ENCODE measurements at regions not wholly inside any gene's neighbourhood (a gene's known extent, or its start where the extent isn't known, plus 50 kb on each side); places are given as distances from the start of the nearest gene placed in this dataset.

DNA sequence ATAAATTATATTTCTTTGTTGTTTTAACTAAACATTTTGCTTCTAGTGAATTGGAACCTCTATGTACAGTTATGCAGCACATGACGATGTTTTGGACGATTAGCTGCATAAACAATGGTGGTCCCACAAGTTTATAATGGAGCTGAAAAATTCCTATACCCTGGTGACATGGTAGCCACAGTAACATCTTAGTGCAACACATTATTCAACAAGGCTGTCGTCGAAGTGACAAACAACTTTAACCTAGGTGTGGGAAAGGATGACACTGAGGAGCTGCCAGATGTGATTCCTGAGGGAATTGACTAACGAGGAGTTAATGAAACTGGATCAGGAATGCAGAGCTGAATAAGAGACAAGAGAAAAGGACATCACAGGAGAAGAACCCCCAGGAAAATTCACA lies 588.9 kb upstream of the EPHA6 start:
- no peak for DNase-seq (ENCODE audit: low spot score)
- no peak for ATAC-seq (ENCODE audit: low FRiP score)

GRCh38 chr3:96233679-96234078 lies 580.7 kb upstream of the EPHA6 start:
- no peak for ATAC-seq (ENCODE audit: low FRiP score)
- DNase-seq (ENCODE audit: low spot score): no peak
- TF ChIP-seq, protein P1, sequence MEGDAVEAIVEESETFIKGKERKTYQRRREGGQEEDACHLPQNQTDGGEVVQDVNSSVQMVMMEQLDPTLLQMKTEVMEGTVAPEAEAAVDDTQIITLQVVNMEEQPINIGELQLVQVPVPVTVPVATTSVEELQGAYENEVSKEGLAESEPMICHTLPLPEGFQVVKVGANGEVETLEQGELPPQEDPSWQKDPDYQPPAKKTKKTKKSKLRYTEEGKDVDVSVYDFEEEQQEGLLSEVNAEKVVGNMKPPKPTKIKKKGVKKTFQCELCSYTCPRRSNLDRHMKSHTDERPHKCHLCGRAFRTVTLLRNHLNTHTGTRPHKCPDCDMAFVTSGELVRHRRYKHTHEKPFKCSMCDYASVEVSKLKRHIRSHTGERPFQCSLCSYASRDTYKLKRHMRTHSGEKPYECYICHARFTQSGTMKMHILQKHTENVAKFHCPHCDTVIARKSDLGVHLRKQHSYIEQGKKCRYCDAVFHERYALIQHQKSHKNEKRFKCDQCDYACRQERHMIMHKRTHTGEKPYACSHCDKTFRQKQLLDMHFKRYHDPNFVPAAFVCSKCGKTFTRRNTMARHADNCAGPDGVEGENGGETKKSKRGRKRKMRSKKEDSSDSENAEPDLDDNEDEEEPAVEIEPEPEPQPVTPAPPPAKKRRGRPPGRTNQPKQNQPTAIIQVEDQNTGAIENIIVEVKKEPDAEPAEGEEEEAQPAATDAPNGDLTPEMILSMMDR (IDR thresholded peaks at IDR 0.05): no peak

More for the DNA sequence above, 588.9 kb upstream of the EPHA6 start:
- TF ChIP-seq, protein P1 (IDR thresholded peaks at IDR 0.05): no peak

DNA sequence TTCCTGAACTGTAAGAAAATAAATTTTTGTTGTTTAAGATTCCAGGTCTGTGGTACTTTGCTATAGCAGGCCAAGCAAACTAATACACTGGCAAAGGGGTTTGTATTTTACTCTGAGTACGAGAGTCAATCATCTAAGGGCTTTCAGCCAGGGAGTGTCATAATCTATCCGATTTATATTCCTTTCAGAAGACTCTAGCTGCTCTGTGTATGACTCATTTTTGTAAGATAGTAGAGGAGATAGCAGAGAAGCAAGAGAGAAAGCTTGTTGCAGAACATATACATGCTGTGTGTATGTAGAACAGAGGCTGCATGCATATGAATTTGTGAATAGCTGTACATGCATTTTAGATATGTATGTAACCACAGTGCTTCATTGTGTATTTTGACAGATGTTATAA lies 577.9 kb upstream of the EPHA6 start:
- no peak for ATAC-seq (ENCODE audit: low FRiP score)
- DNase-seq (ENCODE audit: low spot score): no peak
- TF ChIP-seq, protein P1 (IDR thresholded peaks at IDR 0.05): no peak

- TF ChIP-seq, protein P1 (IDR thresholded peaks at IDR 0.05): no peak
- ATAC-seq (ENCODE audit: low FRiP score) (no peak), DNase-seq (ENCODE audit: low spot score) (no peak)
Observed at GRCh38 chr3:96259299-96259698, 555.1 kb upstream of the EPHA6 start.

- DNase-seq (ENCODE audit: low spot score) (no peak), ATAC-seq (ENCODE audit: low FRiP score) (no peak)
- TF ChIP-seq, protein P1 (IDR thresholded peaks at IDR 0.05): no peak
Observed at GRCh38 chr3:96264701-96265100, 549.7 kb upstream of the EPHA6 start.

DNA sequence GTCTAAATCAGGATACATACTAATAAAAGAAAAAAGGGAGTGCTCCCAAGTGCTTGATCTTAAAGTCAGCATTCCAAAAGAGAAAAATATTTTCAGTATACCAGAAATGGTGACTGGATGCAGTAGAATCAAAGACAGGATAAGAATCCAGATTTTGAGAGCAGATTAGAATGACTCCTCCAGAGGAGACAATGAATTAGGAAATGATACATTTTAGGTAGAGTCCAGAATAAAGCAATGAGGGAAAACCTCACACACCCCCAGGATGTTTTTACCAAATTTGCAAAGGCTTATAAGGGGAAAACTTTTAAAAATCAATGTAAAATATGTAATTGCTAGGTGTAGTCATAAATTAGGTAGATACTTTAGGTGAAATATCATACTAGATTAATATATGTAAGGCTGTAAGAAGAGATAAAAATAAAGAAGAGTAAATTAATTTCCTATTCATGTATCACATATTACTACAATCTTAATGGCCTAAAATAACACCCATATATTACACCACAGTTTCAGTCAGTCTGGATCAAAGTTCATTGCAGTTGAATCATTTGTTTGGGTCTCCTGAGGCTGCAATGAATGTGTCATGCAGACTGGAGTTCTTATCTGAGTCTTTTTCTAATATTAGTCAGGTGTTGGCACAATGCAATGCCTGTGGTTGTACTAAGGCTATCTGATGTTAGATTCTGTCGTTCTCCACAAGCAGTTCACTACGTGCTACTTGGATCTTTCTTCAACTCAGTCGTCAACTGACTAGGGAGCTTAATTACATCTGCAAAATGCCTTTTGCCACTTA lies 547.8 kb upstream of the EPHA6 start:
- TF ChIP-seq, protein P1 (IDR thresholded peaks at IDR 0.05): no peak
- ATAC-seq (ENCODE audit: low FRiP score) (no peak), DNase-seq (ENCODE audit: low spot score) (no peak)

GRCh38 chr3:96267577-96267976 lies 546.8 kb upstream of the EPHA6 start:
- ATAC-seq (ENCODE audit: low FRiP score) (no peak), DNase-seq (ENCODE audit: low spot score) (no peak)
- TF ChIP-seq, protein P1 (IDR thresholded peaks at IDR 0.05): no peak
